NCI-H128 (cell line): ENCODE measurements at regions not wholly inside any gene's neighbourhood (a gene's known extent, or its start where the extent isn't known, plus 50 kb on each side); places are given as distances from the start of the nearest gene placed in this dataset.

Experiments used
- DNase-seq: peaks from one replicate; lab custom pipeline; 2025; ENCODE audit not compliant: unreplicated experiment; lab: John Stamatoyannopoulos, UW

DNA sequence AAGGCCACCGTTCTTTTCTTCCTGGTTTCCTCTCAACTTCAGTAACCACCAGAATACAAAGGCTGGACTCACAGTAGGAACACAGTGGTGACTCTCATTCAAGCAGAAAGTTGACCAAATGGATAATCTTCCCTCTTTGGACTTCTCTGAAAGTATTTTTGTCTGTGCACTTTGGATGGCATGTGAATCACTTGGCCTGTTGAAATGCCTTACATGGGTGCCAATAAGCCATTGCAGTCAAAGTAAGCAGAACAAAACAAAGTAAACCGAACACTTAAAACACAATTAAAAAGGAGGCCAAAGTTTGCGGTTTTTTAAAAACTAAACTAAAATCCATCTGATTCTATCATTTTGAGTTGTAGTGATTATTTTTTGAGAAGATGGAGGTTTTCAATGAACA is 370.1 kb upstream of the DDHD1 start:
- DNase-seq, result no peak

GRCh38 chr14:53520078-53520928 is 367.2 kb upstream of the DDHD1 start:
- no peak for DNase-seq

DNA sequence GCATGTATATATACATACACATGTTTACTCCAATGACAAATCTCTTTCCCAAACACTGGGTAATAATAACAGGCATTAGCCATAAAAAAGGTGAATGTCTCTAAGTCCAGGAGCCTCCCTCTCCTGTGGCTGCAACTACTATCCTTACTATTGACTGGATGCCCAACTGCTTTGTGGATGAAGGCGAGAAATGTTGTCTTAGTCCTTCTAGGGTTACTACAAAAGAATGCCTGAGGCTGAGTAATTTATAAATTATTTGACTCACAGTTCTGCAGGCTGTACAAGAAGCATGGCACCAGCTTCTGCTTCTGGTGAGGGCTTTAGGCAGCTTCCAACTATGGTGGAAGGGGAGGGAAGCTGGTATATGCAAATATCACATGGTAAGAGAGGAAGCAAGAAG is 366.0 kb upstream of the DDHD1 start:
- no peak for DNase-seq

GRCh38 chr14:53517270-53517960 is 364.3 kb upstream of the DDHD1 start:
- no peak for DNase-seq

DNA sequence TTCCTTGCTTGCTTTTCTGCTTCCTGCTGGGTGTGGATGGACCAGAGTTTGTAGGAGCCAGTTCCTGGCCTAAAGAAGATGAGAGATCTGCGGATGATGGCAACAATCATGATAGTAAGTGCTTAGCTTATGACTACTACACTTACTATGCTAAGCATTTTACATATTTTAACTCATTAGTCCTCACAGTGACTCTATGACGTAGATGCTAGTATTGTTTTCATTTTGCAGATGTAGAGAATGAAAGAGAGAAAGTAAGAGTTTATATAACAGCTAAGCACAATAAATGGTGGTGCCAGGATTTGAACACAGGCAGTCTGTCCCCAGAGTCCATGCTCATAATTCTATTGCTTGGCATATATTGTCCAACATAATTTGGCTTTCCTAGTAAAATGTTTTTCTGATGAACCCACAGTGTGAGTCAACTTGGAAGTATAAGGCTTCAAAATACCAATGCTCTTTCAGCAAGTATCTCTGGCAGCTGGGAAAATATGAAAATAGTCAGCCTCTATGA is 363.2 kb upstream of the DDHD1 start:
- DNase-seq, result no peak

- DNase-seq, result no peak
These were observed 362.2 kb upstream of the DDHD1 start for GRCh38 chr14:53515276-53515675.

GRCh38 chr14:53514197-53514596 is 361.1 kb upstream of the DDHD1 start:
- no peak for DNase-seq

- DNase-seq, result peak; percentile 40
These were observed 357.3 kb upstream of the DDHD1 start for GRCh38 chr14:53510281-53510912.

DNA sequence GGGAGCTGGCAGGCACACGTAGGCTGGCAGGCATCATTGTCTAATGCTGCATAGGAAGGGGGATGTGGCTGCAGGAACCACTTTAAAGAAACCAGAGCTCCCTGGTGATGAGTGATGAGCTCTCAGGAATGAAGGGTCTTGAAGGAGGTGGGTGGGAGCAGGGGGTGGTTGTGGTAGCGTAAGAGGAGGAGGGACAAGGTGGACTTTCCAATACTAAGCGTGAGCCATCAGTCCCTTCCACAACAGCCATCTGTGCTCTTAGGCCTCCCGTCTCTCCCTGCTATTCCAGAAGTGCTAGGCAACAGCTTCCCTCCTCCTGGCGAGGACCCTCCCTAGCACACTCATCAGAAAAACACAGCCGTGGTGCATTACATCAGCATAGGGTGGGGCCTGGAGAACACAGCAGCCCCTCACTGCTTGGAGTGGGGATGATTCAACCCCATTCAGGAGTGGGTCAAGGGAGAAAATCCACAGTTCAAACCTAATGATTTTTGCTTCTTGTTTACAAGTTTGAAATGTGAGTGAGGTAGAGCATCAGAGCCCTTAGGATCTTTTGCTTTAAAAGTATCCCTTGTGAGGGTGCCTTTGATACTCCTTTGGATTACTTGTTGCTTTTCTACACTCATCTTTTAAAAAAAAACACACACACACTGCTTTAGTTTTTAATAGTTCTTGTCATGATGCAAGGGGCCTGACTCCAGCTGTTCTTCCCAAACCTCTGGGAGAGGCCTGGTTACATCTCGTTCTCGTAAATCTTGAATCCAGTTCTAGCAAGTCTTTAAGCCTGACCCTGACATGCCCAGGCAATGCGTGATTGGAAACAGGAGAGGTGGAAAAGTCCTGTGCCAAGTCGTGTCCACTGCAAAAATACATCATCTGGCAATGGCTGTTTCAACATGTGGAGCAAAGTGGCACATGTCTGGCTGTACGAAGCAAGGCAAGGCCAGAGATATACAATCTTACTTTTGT is 356.4 kb upstream of the DDHD1 start:
- peak; percentile 20 for DNase-seq

GRCh38 chr14:53501361-53502211 is 348.5 kb upstream of the DDHD1 start:
- DNase-seq, result no peak

- no peak for DNase-seq
These were observed 347.1 kb upstream of the DDHD1 start for GRCh38 chr14:53500191-53500590.

DNA sequence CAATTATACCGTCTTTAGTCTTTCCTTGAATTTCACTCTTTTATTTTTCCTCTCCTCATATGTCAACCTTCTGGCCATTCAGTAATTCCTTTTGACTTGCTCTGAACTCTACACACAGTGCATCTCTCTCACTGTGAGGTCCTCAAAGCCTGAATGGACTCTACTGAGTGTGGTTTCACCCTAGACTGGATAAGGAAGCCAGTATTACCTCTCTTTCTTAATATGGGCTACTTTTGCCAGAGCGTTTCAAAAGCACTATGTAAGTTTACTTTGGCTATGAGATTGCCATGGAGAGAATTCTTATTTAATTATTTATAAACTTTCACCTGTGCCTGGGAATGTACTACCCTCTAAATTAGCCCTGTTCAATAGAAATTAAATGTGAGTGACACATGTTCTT is 343.5 kb upstream of the DDHD1 start:
- no peak for DNase-seq

GRCh38 chr14:53495846-53496343 is 342.8 kb upstream of the DDHD1 start:
- no peak for DNase-seq

DNA sequence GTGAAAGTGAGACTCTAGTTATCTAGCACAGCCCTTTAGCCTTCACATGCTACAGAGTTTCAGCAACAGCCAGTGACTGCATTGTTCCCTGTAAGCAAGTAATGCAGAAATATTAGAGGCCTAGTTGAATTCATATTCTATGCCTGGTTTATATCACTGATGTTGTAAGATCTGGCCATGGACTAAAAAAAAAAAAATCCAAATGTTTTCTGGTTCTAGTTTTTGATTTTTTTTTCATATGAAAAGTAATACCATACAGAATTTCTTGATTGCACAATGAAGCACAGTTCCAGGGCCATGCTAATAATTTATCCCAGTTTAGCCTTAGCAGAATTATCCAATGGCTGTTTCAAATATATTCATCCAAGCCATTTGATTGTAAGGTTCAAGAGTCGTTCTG is 341.5 kb upstream of the DDHD1 start:
- DNase-seq, result no peak

GRCh38 chr14:53493860-53494259 is 340.7 kb upstream of the DDHD1 start:
- peak; percentile 64 for DNase-seq

DNA sequence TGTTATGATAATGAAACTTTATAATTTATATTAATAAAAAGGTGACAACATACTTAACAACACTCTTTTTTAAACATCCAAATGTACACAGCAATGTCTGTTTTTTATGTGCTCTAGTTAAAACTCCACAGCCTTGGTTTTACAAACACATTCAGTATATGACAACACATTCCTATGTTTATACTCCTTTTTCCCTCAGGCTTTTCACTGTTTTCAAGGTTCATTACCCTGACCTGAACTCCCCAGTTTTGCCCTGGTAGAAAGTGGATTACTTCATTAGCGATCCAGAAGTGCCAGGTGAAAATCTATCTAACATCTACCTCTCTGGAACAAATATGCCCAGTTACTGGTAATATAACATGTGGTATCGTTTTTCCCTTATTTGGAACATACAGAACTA is 340.2 kb upstream of the DDHD1 start:
- DNase-seq, result no peak

- DNase-seq, result no peak
These were observed 338.8 kb upstream of the DDHD1 start for GRCh38 chr14:53491884-53492277.

GRCh38 chr14:53491256-53491883 is 338.2 kb upstream of the DDHD1 start:
- DNase-seq, result no peak

DNA sequence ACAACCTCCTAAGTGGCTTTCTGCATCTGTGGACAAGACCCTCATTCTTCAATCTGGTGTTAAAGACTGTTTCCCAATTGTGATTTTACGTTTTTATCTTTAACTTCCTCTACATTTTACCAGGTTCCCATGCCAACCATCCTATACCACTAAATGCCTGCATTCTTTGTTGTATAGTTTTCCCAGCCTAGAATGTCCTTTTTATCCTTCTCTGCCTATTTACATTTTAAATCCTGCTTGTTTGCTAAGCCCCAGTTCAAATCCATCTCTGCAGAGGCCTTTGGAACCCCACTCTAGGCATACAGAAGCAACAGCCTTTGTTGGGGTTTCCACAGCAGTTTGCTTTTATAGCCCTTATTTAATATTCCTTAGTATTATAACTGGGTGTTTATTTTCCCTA is 325.1 kb upstream of the DDHD1 start:
- no peak for DNase-seq
